GM18498 (cell line): ENCODE measurements at regions not wholly inside any gene's neighbourhood (a gene's known extent, or its start where the extent isn't known, plus 50 kb on each side); places are given as distances from the start of the nearest gene placed in this dataset.
"Not testable (repeated sequence)": the region's sequence is repeated elsewhere in the genome, so short reads cannot be mapped to it uniquely, and the experiment has no call there.

Source experiments
- ATAC-seq: cut with Tn5 transposase; IDR thresholded peaks from one replicate; pipeline ENCODE4 v1.9.1; 2021; ENCODE audit warnings: mild to moderate bottlenecking, moderate library complexity; ENCODE audit not compliant: unreplicated experiment

- ATAC-seq: no peak
These were observed 124.6 kb upstream of the GBE1 start for GRCh38 chr3:81886081-81886480.

GRCh38 chr3:81884791-81885190, 123.3 kb upstream of the GBE1 start:
- no peak for ATAC-seq

GRCh38 chr3:81876826-81877225, 115.4 kb upstream of the GBE1 start:
- ATAC-seq: no peak

DNA sequence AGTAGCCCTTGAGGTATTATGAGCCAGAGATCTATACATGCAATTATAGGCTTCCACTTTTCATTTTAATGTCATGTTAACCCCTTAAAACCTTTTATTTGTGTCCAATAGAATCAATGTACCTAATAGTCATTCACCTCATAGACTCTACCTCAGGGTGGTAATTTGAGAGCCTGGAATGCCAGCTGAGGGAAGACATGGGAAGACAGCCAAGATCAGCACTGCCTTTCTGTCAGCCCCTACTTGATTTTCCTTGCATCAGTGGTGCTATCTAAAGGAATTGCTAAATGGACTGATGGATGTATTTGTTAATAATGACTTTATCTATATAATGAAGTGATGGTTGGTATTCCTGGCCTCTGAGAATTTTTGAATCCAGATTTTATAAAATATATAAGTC, 113.3 kb upstream of the GBE1 start:
- no peak for ATAC-seq

- ATAC-seq: no peak
These were observed 111.1 kb upstream of the GBE1 start for GRCh38 chr3:81872566-81872965.

DNA sequence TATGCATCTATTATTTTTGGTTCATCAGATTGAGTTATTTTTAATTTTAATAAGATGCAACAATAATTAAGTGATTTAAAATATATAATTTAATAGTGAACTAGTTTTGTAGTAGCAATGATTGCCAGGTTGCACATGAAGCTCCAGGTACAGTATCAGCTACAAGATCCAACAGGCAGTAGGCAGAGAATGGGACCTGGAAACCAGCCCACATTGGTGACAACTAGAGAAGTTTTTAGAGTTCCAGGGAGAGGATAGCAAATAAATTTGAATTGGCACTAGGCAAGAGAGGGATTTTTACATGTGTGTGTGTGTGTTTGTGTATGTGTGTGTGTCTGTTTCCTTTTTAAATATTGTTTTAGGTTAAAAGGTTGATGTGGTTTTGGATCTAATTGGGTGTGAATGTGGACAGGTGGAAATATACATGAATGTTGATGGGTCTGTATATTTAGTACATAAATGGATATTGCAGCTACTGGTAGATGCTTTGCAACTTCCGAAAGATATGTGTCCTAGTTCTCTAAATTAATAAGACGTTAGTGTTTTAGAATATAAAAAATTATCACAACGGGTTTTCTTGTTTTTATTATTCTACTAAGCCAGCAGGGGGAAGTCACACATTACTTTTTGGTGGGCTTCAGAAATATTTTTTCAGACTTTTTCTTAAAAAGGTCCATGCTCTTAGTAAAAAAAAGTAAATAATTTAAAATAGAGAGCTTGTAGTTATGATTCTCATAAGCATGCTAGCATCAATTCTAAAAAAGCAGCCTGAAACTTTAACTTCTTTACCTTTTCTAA, 110.1 kb upstream of the GBE1 start:
- ATAC-seq: no peak

DNA sequence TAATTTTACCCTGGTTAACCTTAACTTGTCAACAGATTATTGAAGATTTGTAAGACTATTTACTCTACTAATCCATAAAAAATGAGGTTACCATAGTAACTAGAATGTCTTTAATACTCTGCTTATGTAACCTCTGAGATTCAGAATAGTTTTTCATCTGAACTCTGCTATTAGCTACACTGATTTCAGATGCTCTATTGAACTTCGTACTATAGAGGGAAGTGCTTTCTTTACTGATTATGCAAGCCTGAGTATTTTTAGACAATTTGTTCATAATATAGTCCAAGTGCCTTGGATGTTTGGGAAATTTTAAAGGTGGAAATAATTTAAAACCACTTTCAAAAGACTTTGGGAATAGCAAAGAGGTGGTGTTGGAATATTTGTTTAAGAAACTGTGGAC, 107.9 kb upstream of the GBE1 start:
- no peak for ATAC-seq

- no peak for ATAC-seq
These were observed 107.2 kb upstream of the GBE1 start for GRCh38 chr3:81868597-81868996.

DNA sequence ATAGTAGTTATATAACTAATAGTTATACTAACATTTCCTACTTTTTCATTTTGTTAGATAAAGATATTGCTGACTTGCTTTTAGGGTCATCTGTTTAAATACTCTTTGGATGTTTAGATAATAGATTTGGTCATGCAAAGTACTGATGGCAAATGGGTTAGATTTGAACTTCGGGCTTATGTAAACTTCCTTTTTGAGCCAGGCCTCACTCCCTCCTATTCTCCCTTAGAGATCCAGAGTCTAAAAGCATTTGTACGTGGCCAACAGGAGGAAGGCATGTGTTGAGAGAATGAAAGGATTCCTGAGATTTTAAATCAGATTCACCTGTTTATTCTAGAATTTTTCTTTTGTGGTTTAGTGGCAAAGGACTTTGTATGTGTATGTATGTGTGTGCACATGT, 106.4 kb upstream of the GBE1 start:
- ATAC-seq: no peak

DNA sequence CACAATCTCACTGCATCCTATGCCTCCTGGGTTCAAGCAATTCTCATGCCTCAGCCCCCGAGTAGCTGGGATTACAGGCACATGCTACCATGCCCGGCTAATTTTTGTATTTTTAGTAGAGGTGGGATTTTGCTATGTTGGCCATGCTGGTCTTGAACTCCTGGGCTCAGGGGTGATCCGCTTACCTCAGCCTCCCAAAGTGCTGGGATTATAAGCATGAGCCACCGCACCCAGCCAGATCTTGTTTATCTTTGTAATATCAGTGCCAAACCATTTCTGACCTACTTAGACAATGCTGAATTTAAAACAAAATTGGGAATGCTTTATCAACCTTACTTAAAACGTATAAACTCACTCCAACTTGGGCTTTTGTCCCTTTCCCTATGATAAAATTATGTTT, 103.7 kb upstream of the GBE1 start:
- ATAC-seq: not testable (repeated sequence)

DNA sequence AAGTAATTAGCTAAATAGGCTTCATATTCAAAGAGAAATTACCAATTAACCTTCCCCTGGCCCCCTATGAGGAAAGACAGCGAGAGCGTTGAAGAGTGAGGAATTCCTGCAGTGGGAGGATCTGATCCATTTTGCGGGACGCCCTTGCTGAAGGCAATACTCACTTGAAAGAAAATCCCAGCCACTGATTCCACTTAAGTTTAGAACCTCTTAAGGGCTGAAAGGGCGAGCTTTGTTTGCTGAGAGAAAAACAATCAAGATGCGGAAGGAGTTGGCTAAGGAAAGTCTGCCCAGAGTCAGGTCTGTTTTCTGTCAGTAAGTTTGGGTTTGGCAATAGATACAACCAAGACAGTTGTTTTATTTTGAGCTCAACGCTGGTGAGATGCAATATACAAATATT, 102.8 kb upstream of the GBE1 start:
- no peak for ATAC-seq

DNA sequence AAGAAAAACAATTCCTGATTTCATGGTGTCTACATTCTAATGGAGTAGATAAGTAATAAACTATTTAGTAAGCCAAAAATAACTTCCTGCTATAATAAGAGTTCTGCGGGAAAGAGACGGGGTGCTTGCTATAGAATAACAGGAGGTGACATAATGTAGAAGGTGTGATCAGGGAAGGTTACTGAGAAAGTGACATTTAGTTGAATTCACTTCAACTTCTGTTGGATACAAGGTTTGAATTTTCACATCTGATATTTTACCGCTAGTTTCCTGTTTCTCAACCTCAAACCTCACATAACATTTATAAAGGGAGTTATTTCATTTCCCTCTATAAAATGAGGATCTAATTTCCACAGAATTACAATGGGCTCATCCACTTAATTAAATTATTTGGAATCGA, 102.3 kb upstream of the GBE1 start:
- no peak for ATAC-seq

DNA sequence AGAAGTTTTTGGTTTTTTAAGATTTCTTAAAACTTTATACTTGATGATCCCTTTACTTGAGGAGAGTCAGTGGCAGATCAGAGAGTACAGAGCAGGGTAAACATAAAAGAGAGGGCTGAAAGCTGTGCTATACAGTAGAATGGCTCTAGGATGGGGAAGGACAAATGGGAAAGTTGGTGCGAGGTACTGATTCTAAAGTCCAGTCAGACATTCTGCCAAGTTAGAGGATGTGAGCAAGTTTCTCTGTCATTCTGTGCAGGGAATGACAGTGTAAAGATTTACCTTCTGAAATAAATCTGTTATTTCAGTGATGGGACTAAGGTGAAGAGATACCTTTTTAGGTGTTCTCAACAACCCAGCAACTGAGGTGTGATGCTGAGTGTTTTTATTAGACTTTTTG, 100.1 kb upstream of the GBE1 start:
- no peak for ATAC-seq

GRCh38 chr3:81859524-81859923, 98.1 kb upstream of the GBE1 start:
- ATAC-seq: no peak

DNA sequence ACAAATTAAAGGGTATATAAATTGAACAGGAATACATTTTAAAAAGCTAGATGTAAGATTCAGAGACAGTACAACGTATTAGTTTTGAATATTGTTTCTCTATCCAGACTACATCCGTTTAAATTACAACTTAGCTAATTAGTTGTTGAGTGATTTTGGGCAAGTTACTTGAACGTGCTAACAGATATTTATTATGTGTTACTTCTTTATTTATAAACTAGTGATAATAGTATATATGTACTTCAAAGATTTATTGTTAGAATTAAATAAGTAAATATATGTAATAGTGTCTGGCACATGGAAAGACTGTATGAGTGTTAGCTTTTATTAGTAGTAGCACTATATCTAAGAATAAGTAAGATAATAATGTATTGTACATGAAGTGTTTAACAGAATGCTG, 92.0 kb upstream of the GBE1 start:
- no peak for ATAC-seq

DNA sequence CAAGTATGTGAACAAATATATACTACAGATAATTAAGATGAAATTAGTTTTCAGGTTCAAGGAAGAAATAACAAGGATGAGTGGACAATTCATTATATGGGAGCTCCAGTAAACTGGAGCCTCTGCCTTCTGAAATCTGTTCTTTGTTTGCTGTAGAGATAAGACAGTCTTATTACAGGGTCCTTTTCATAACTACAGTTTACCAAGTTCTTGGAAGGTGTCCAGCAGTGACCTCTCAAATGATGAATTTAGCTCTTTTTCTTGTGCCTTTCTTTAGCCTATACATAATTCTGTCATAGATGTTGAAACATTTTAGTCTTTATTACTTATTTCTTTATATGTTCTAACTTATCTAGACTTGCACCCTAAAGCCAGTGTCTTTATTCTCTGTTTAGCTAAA, 89.7 kb upstream of the GBE1 start:
- no peak for ATAC-seq

- no peak for ATAC-seq
These were observed 85.5 kb upstream of the GBE1 start for GRCh38 chr3:81846988-81847387.

DNA sequence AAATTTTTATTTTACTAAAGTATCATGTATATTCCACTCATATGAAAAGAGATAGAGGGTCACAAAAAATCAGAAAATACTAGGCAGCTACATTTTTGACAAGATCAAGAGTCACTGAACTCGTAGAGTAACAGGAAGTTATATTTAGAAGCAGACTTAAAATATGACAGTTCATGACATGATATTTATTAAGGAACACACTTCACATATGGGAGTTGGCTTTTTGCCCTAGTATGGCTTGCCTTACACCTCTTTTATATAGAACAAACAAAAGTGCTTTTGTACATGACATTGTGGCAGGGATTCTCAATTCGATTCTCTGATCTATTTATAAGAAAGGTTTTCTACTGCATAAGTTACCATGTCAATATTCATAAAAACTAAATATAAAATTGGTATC, 80.1 kb upstream of the GBE1 start:
- ATAC-seq: no peak

DNA sequence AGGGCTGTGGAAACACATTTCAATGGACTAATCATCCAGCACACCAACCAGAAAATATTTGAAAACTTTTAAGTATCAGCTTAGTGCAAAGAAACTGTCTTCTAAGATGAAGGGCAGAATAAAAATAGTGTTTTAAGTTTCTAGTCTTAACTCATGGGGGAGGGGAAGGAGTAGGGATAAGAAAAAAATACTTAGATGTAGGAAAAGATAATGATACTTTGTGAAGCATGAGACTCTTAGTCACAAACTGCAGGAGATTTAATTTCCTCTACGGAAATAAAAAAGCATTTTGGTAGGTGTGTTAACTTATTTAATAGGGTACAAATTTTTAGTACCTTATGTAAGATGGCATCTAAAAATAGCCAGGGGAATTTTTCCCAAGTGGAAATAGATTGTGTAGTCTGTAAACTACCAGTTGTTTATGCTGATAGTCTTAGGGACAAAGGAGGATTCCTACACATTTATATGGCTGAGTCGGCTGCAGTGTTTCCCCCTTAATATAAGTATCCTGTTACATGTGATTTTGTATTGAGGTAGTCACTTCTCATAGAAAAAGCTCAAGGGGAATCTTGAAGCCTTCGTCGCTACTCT, 78.2 kb upstream of the GBE1 start:
- ATAC-seq: no peak

DNA sequence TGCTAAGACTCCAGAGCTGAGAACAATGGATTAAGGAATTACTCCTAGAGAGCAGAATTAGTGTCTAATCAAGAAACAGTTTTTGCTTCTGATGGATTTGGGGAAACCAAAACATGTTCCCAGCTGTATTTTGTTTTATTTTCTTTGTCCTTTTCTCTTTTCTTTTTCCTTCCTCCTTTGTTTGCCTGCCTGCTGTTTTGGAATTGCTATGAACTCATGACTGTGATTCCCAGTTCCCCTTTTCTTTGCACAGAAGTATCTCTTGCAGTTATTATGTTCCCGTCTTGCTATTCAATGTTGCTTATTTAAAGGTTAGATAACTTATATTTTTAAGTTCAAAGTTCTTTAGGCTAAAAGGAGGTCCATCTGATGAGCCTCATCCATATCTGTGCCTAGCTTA, 77.0 kb upstream of the GBE1 start:
- no peak for ATAC-seq

DNA sequence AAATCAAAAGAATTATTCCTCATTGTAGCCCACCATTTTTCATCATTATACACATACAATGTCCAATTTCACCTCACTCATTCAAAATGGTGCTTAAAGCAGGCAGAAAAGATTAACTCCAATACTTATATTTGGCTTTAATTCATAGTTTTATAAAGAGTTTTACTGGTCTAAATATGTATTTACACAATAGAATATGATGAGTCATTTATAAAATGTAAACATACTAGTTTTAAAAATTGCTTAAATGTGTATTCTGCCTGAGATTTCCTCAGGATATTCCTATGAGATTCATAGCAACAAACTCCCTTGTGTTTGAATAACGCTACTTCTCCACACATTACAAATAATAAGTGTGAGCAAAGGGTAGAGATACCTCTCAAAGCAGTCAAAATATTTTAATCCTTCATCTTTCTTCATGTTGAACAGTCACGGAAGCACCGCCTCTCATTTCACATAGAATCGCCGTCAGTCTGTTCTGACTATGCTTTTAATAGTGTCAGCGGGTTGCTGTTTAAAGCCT, 75.7 kb upstream of the GBE1 start:
- ATAC-seq: no peak

GRCh38 chr3:81829937-81830336, 68.5 kb upstream of the GBE1 start:
- ATAC-seq: no peak

DNA sequence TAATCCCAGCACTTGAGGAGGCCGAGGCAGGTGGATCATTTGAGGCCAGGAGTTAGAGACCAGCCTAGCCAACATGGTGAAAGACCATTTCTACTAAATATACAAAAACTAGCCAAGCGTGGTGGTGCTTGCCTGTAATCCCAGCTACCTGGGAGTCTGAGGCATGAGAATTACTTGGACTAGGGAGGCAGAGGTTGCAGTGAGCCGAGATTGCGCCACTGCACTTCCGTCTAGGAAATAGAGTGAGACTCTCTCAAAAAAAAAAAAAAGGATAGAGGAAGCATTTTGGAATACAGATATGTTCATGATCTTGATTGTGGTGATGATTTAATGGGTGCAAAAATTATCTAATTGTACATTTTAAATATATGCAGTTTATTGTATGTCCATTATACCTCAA, 67.8 kb upstream of the GBE1 start:
- not testable (repeated sequence) for ATAC-seq
